Erythroblast (primary cell): ENCODE measurements at regions not wholly inside any gene's neighbourhood (a gene's known extent, or its start where the extent isn't known, plus 50 kb on each side); places are given as distances from the start of the nearest gene placed in this dataset.

Source experiments
- GATA1 ChIP-seq: IDR thresholded peaks from 2 replicates; pipeline ENCODE4 v1.6.1; 2011; ENCODE audit warnings: low read depth, mild to moderate bottlenecking, control low read depth, low read length, moderate library complexity
- POLR2A ChIP-seq: IDR thresholded peaks from 2 replicates; pipeline ENCODE4 v1.6.1; 2011; ENCODE audit warnings: mild to moderate bottlenecking, low read length

GRCh38 chr10:71157435-71157834 lies 54.9 kb upstream of the UNC5B start:
- TF ChIP-seq POLR2A (no peak), GATA1 (no peak)
